NOMO-1 (cell line): ENCODE measurements at regions not wholly inside any gene's neighbourhood (a gene's known extent, or its start where the extent isn't known, plus 50 kb on each side); places are given as distances from the start of the nearest gene placed in this dataset.
"Not testable (repeated sequence)": the region's sequence is repeated elsewhere in the genome, so short reads cannot be mapped to it uniquely, and the experiment has no call there.

Experiments
- DNase-seq, 2 experiments: peaks; one replicate each; lab custom pipeline; 2025; ENCODE audit not compliant: unreplicated experiment in 2 of 2; lab: John Stamatoyannopoulos, UW

- DNase-seq, result no peak
Observed at GRCh38 chr5:40233268-40233667, 446.4 kb upstream of the PTGER4 start.

- no peak for DNase-seq
Observed at GRCh38 chr5:40227931-40228330, 451.8 kb upstream of the PTGER4 start.

GRCh38 chr5:40227366-40227765, 452.3 kb upstream of the PTGER4 start:
- no peak for DNase-seq

GRCh38 chr5:40226906-40227305, 452.8 kb upstream of the PTGER4 start:
- no peak for DNase-seq

- DNase-seq, result not testable (repeated sequence)
Observed at GRCh38 chr5:40225147-40225546, 454.6 kb upstream of the PTGER4 start.

- DNase-seq, result no peak
Observed at GRCh38 chr5:40224421-40224820, 455.3 kb upstream of the PTGER4 start.

- peak in 1 of 2 experiments; percentile 55 for DNase-seq
Observed at GRCh38 chr5:40223884-40224402, 455.8 kb upstream of the PTGER4 start.

GRCh38 chr5:40221796-40222195, 457.9 kb upstream of the PTGER4 start:
- no peak for DNase-seq

GRCh38 chr5:40221255-40221654, 458.5 kb upstream of the PTGER4 start:
- no peak for DNase-seq

GRCh38 chr5:40220260-40220659, 459.5 kb upstream of the PTGER4 start:
- DNase-seq, result no peak

- DNase-seq, result no peak
Observed at GRCh38 chr5:40217553-40217952, 462.2 kb upstream of the PTGER4 start.

- no peak for DNase-seq
Observed at GRCh38 chr5:40210694-40211093, 469.0 kb upstream of the PTGER4 start.

GRCh38 chr5:40206030-40206429, 473.7 kb upstream of the PTGER4 start:
- DNase-seq, result no peak

GRCh38 chr5:40204144-40204543, 475.6 kb upstream of the PTGER4 start:
- DNase-seq, result no peak

- no peak for DNase-seq
Observed at GRCh38 chr5:40202814-40203440, 476.8 kb upstream of the PTGER4 start.

GRCh38 chr5:40198736-40199135, 481.0 kb upstream of the PTGER4 start:
- no peak for DNase-seq

GRCh38 chr5:40195574-40195973, 484.1 kb upstream of the PTGER4 start:
- DNase-seq, result not testable (repeated sequence)

- no peak for DNase-seq
Observed at GRCh38 chr5:40191150-40191549, 488.6 kb upstream of the PTGER4 start.

- no peak for DNase-seq
Observed at GRCh38 chr5:40172721-40173120, 507.0 kb upstream of the PTGER4 start.

GRCh38 chr5:40171971-40172370, 507.7 kb upstream of the PTGER4 start:
- DNase-seq, result no peak

GRCh38 chr5:40167283-40167682, 512.4 kb upstream of the PTGER4 start:
- no peak for DNase-seq

GRCh38 chr5:40166802-40167201, 512.9 kb upstream of the PTGER4 start:
- DNase-seq, result no peak
